ENCODE measurements at regions not wholly inside any gene's neighbourhood (a gene's known extent, or its start where the extent isn't known, plus 50 kb on each side); places are given as distances from the start of the nearest gene placed in this dataset.
"Not testable (repeated sequence)": the region's sequence is repeated elsewhere in the genome, so short reads cannot be mapped to it uniquely, and the experiment has no call there.

GRCh38 chr1:148432318-148432717 lies 50.8 kb downstream of the PPIAL4G start:
- H3K9me3 ChIP-seq; H3K4me1 ChIP-seq; DNase-seq (ENCODE audit: low spot score in 2 of 2); H3K27me3 ChIP-seq; H3K27ac ChIP-seq; H3K4me3 ChIP-seq; intact Hi-C loops (cut with DNase I): not testable (repeated sequence)
- peaks cover 5 to 14% of the 10 kb centered on the region in 2 donors for H3K36me3 ChIP-seq

GRCh38 chr1:148429856-148430255 lies 53.2 kb downstream of the PPIAL4G start:
- H3K4me3 ChIP-seq; H3K27me3 ChIP-seq; H3K27ac ChIP-seq; intact Hi-C loops (cut with DNase I); H3K9me3 ChIP-seq; H3K4me1 ChIP-seq; DNase-seq (ENCODE audit: low spot score in 2 of 2): not testable (repeated sequence)
- H3K36me3 ChIP-seq = peaks cover 5 to 20% of the 10 kb centered on the region in 2 donors

DNA sequence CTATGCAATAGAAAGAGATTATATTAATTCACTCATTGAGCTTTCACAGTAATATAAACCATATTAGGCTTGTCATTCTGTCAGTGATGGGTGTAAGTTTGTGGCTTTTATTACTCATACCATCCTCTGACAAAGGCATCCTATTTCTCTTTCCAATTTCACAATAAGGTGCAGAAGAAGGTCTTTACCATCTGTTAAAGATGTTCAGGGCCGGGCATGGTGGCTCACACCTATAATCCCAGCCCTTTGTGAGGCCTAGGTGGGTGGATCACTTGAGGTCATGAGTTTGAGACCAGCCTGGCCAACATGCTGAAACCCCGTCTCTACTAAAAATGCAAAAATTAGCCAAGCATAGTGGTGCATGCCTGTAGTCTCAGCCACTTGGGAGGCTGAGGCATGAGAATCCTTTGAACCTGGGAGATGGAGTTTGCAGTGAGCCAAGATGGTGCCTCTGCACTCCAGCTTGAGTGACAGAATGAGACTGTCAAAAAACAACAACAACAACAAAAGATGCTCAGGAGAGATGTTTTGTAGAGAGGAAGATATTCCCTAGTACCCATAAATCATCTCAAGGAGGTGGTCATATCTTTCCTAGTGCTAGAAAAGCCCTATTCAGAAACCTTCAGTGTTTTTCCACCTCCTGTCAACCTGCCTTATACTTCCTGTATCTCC lies 56.0 kb downstream of the PPIAL4G start:
- H3K27ac ChIP-seq; H3K9me3 ChIP-seq; H3K4me1 ChIP-seq; intact Hi-C loops (cut with DNase I); DNase-seq (ENCODE audit: low spot score in 2 of 2); H3K27me3 ChIP-seq; H3K4me3 ChIP-seq: not testable (repeated sequence)
- H3K36me3 ChIP-seq = peaks cover 0 to 20% of the 10 kb centered on the region in 2 donors

DNA sequence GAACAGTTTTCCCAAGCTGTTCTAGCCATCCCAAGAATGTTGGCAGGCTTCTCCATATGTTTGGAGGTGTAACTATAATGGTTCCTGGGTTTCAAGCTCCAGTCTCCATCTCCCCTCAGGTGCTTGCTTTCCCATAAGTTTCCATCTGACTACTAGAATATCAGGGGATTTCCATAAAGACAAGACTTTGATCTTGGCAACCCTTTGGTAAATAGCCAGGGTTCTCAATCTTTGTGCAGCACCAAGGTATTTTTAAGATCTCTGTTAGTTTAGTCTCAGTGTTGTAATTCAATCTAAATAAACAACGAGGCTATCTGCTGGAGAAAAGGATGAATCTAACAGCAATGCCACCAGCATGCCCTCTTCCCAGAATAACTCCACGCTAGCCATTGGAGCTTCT lies 56.7 kb downstream of the PPIAL4G start:
- H3K4me1 ChIP-seq; H3K27me3 ChIP-seq; H3K4me3 ChIP-seq; H3K27ac ChIP-seq; intact Hi-C loops (cut with DNase I); DNase-seq (ENCODE audit: low spot score in 2 of 2); H3K9me3 ChIP-seq: not testable (repeated sequence)
- H3K36me3 ChIP-seq = peaks cover 0 to 20% of the 10 kb centered on the region in 2 donors

DNA sequence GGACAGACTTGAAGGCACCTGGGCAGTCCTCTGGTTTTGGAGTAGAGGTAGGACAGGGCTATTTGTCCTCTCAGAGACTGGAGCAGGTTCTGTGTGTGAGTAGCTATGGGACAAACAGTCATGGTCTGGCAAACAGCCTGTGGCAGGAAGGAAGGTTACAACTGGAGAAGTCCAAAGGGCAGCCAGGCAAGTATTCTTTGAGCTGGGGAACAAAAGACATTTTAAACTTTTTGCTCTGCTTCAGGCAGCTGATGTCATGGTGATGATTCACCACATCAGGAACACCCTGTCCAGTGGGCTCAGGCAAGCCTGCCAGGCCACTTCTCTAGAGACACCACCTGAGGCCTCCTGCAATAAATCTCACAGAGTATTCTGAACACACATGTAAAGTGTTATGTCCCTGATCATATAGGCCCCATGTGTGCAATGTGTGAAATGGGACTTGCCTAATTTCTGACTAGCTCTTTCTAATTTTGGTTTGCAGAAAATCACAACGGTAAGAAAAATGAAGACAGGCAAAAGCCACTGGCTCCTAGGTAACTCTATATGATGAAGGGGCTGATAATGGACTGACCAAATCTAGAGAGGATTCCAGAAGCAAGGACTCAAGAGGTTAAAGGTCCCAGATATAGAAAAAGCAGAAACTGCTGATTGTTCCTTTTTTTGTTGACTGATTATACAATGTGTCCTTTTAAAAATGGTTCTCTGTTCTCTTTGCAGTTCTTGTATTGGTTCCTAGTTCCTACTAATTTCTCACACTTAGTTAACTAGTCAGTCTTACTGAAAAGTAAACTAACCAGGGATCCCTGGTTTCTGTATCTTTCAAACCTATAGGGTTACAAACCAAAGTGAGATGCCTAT lies 58.7 kb downstream of the PPIAL4G start:
- peak in 1 of 2 donors; percentile 67 for DNase-seq (ENCODE audit: low spot score in 2 of 2)
- H3K27ac ChIP-seq; intact Hi-C loops (cut with DNase I): not testable (repeated sequence)

GRCh38 chr1:148422921-148423320 lies 60.2 kb downstream of the PPIAL4G start:
- H3K27ac ChIP-seq; H3K36me3 ChIP-seq; H3K4me3 ChIP-seq; DNase-seq (ENCODE audit: low spot score in 2 of 2); H3K9me3 ChIP-seq; H3K27me3 ChIP-seq; H3K4me1 ChIP-seq; intact Hi-C loops (cut with DNase I): not testable (repeated sequence)

More for the DNA sequence above, 58.7 kb downstream of the PPIAL4G start:
- not testable (repeated sequence) for H3K9me3 ChIP-seq, H3K4me1 ChIP-seq, H3K4me3 ChIP-seq, H3K27me3 ChIP-seq
- H3K36me3 ChIP-seq = peaks cover 0 to 19% of the 10 kb centered on the region in 2 donors

DNA sequence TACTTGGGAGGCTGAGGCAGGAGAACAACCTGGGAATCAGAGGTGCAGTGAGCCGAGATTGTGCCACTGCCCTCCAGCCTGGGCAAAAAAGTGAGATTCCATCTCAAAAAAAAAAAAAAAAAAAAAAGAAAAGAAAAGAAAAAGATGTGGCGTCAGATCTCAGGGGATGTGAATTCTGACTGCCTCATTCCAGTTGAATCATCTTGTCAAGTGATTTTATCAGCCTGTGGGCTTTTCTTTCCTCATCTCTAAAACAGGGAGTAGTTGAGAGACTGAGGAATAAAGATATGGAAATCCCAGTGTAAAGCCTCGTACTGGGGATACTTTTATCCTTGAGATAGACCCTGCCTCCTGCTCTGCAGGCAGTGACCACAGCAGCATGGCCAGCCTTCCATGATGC lies 65.9 kb downstream of the PPIAL4G start:
- H3K9me3 ChIP-seq; H3K4me3 ChIP-seq; H3K4me1 ChIP-seq; H3K36me3 ChIP-seq; H3K27ac ChIP-seq; H3K27me3 ChIP-seq; intact Hi-C loops (cut with DNase I); DNase-seq (ENCODE audit: low spot score in 2 of 2): not testable (repeated sequence)

GRCh38 chr1:148413385-148413784 lies 69.7 kb downstream of the PPIAL4G start:
- H3K27ac ChIP-seq; H3K4me3 ChIP-seq; intact Hi-C loops (cut with DNase I); H3K36me3 ChIP-seq; H3K9me3 ChIP-seq; H3K27me3 ChIP-seq; DNase-seq (ENCODE audit: low spot score in 2 of 2); H3K4me1 ChIP-seq: not testable (repeated sequence)

- H3K27ac ChIP-seq; H3K9me3 ChIP-seq; H3K4me1 ChIP-seq; H3K4me3 ChIP-seq; DNase-seq (ENCODE audit: low spot score in 2 of 2); H3K36me3 ChIP-seq; intact Hi-C loops (cut with DNase I); H3K27me3 ChIP-seq: not testable (repeated sequence)
Measured at GRCh38 chr1:148404786-148405568, 78.1 kb downstream of the PPIAL4G start.

DNA sequence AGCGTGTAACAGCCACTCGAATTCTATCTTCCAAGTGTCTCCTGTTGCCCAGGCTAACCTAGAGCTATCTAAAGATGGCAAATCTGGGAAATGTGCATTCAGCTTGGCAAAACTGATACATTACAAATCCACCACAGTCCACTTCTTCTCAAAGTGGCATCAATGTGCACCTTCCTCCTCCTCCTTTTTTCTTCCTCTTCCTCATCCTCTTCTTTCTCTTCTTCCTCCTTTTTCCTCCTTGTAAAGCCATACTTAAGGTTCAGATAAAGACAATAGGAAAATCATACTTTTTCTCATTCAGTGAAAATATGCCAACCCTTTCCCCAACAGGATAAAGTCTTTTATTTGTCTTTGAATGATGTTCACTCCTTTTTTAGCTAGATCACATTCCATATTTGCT lies 79.2 kb downstream of the PPIAL4G start:
- H3K4me1 ChIP-seq; H3K27ac ChIP-seq; H3K27me3 ChIP-seq; intact Hi-C loops (cut with DNase I); H3K4me3 ChIP-seq; H3K9me3 ChIP-seq; DNase-seq (ENCODE audit: low spot score in 2 of 2); H3K36me3 ChIP-seq: not testable (repeated sequence)

DNA sequence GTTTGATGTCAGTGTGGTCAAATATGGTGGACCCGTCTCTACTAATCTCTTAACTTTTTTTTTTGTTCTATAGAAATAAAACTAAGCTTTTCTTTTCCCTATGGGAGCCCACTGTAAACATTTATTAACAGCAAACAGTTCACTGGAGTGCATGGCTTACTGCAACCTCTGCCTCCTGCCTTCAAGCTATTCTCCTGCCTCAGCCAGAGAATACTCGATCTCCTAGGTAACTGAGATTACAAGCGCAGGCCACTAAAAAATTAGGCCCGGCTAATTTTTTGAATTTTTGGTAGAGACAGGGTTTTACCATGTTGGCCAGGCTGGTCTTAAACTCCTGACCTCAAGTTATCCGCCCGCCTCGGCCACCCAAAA lies 80.0 kb downstream of the PPIAL4G start:
- H3K4me3 ChIP-seq = peak overlapping the region in 1 of 2 donors; percentile 68
- not testable (repeated sequence) for H3K27ac ChIP-seq

DNA sequence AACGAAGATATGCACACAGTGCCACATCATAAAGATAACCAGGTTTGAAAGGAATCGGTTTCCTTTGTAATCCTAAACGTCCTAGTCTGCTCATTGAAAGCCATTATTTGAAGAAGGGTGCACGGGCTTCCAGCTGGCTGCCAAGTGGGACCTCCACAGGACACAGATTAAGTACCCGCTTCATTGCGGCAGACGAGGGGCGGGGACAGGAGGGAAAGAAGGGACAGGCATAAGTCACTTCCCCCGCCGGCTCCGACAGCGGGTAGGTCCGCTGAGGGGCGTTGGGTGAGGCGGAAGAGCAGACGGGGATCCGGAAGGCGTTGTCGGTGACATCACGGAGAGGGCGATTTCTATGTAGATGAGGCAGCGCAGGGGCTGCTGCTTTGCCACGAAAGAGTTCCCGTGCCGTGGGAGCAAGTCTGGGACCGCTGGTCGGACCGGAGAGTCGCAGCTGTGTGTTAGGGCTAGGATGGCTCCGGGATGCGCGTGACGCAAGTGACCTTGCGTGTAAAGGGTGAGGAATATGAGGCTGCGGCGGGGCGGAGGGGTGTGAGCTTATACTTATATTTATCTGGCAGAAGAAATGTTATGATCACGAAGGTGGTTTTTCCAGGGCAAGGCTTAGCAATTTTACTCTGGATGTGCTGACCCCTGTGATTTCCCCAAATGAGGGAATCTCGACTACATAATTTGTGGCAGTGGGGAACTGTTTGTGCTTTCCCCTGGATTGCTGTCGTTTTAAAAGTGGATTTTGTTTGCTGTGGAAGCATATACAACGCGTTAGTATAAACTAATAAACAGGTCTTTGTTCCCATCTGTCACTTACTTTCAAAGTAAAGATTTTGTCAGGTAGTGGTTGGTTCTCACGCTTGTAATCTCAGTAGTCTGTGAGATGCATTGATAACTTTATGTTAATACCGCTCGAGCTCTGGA lies 80.7 kb downstream of the PPIAL4G start:
- intact Hi-C loops (cut with DNase I); H3K36me3 ChIP-seq; H3K27me3 ChIP-seq; H3K9me3 ChIP-seq; H3K4me1 ChIP-seq: not testable (repeated sequence)
- peak; percentile 70 to 93 for DNase-seq (ENCODE audit: low spot score in 2 of 2)
- Histone ChIP-seq H3K4me3 (peak overlapping the region; percentile 68 to 76), H3K27ac (peak overlapping the region; percentile 32 to 69)

More for the DNA sequence above, 80.0 kb downstream of the PPIAL4G start:
- H3K4me1 ChIP-seq; H3K9me3 ChIP-seq; DNase-seq (ENCODE audit: low spot score in 2 of 2); H3K36me3 ChIP-seq; intact Hi-C loops (cut with DNase I); H3K27me3 ChIP-seq: not testable (repeated sequence)

- H3K27me3 ChIP-seq; H3K4me1 ChIP-seq; H3K4me3 ChIP-seq; intact Hi-C loops (cut with DNase I); H3K36me3 ChIP-seq; H3K27ac ChIP-seq; H3K9me3 ChIP-seq; DNase-seq (ENCODE audit: low spot score in 2 of 2): not testable (repeated sequence)
Measured at GRCh38 chr1:148397516-148397915, 85.6 kb downstream of the PPIAL4G start.
